ENCODE measurements at regions not wholly inside any gene's neighbourhood (a gene's known extent, or its start where the extent isn't known, plus 50 kb on each side); places are given as distances from the start of the nearest gene placed in this dataset.

GRCh38 chr9:89811356-89811755, 206.5 kb downstream of the GADD45G start:
- TF ChIP-seq CTCF (IDR thresholded peaks at IDR 0.05): no peak
- TF ChIP-seq POLR2AphosphoS5 (IDR thresholded peaks at IDR 0.05): no peak
- TF ChIP-seq POLR2A (IDR thresholded peaks at IDR 0.05): no peak

Measured in upper lobe of left lung (tissue), 4 donors.